Activated T-helper 1 cell treated with anti-CD3 and anti-CD28 coated beads, Interleukin-12 subunit alpha, Interleukin-12 subunit beta, Interleukin-2, Interleukin-4 antibody, amounts not matched to agents 30 ng/mL and 10 ng/mL and 1 ng/mL, durations not matched to agents 14 hours and 24 hours and 36 hours (primary cell): ENCODE measurements at regions not wholly inside any gene's neighbourhood (a gene's known extent, or its start where the extent isn't known, plus 50 kb on each side); places are given as distances from the start of the nearest gene placed in this dataset.

ENCODE experiments used
- DNase-seq: peaks from one replicate; pipeline ENCODE4 v3.0.0; 2021; ENCODE audit warnings: low spot score
- H3K27ac Mint-ChIP-seq: one replicate; pipeline ENCODE4 v1.8.0; 2021; ENCODE audit warnings: mild to moderate bottlenecking, mixed read lengths
- H3K27me3 Mint-ChIP-seq: one replicate; pipeline ENCODE4 v1.8.0; 2022; ENCODE audit warnings: mild to moderate bottlenecking, moderate library complexity, mixed read lengths; ENCODE audit not compliant: insufficient read depth
- H3K36me3 Mint-ChIP-seq: one replicate; pipeline ENCODE4 v1.8.0; 2021; ENCODE audit warnings: low read depth, mixed read lengths
- H3K4me1 Mint-ChIP-seq: one replicate; pipeline ENCODE4 v1.8.0; 2021; ENCODE audit warnings: low read depth, mixed read lengths
- H3K4me3 Mint-ChIP-seq: one replicate; pipeline ENCODE4 v1.8.0; 2021; ENCODE audit warnings: mild to moderate bottlenecking, moderate library complexity, mixed read lengths
- H3K9me3 Mint-ChIP-seq: one replicate; pipeline ENCODE4 v1.8.0; 2021; ENCODE audit warnings: mixed read lengths
- intact Hi-C: fragments of 100-400 bp; cut with micrococcal nuclease; formaldehyde crosslinking; loops from one replicate; pipeline ENCODE4 v1.15.1; 2024

GRCh38 chr17:77869041-77869599 is 89.4 kb upstream of the TNRC6C start:
- H3K9me3 Mint-ChIP-seq: no peaks in the 10 kb centered on the region
- intact Hi-C loops: no loop called here
- H3K36me3 Mint-ChIP-seq: no peaks in the 10 kb centered on the region
- H3K27ac Mint-ChIP-seq: no peak overlapping the region
- no peak overlapping the region for H3K4me3 Mint-ChIP-seq
- H3K4me1 Mint-ChIP-seq: peaks cover 26% of the 10 kb centered on the region
- H3K27me3 Mint-ChIP-seq: peaks cover 19% of the 10 kb centered on the region
- DNase-seq: no peak

- Mint-ChIP-seq H3K9me3 (no peaks in the 10 kb centered on the region), H3K4me1 (peaks cover 26% of the 10 kb centered on the region), H3K4me3 (peak overlapping the region; percentile 6), H3K27me3 (peaks cover 20% of the 10 kb centered on the region), H3K27ac (no peak overlapping the region), H3K36me3 (peaks cover 2% of the 10 kb centered on the region)
- intact Hi-C loops: no loop called here
- no peak for DNase-seq
Observed at GRCh38 chr17:77869665-77870132, 88.8 kb upstream of the TNRC6C start.

- no peak overlapping the region for H3K4me3 Mint-ChIP-seq
- no peak overlapping the region for H3K27ac Mint-ChIP-seq
- peaks cover 15% of the 10 kb centered on the region for H3K9me3 Mint-ChIP-seq
- intact Hi-C loops: no loop called here
- DNase-seq: no peak
- peaks cover 26% of the 10 kb centered on the region for H3K4me1 Mint-ChIP-seq
- H3K27me3 Mint-ChIP-seq: peaks cover 27% of the 10 kb centered on the region
- peaks cover 12% of the 10 kb centered on the region for H3K36me3 Mint-ChIP-seq
Observed at GRCh38 chr17:77872199-77872598, 86.3 kb upstream of the TNRC6C start.

GRCh38 chr17:77872714-77873499 is 85.6 kb upstream of the TNRC6C start:
- no peak overlapping the region for H3K4me3 Mint-ChIP-seq
- peaks cover 12% of the 10 kb centered on the region for H3K36me3 Mint-ChIP-seq
- peaks cover 26% of the 10 kb centered on the region for H3K4me1 Mint-ChIP-seq
- intact Hi-C loops: no loop called here
- no peak overlapping the region for H3K27ac Mint-ChIP-seq
- DNase-seq: no peak
- peaks cover 15% of the 10 kb centered on the region for H3K9me3 Mint-ChIP-seq
- H3K27me3 Mint-ChIP-seq: peaks cover 27% of the 10 kb centered on the region

- no peak for DNase-seq
- Mint-ChIP-seq H3K4me3 (no peak overlapping the region), H3K27ac (no peak overlapping the region), H3K27me3 (peaks cover 33% of the 10 kb centered on the region), H3K36me3 (peaks cover 14% of the 10 kb centered on the region), H3K4me1 (peaks cover 26% of the 10 kb centered on the region), H3K9me3 (peaks cover 15% of the 10 kb centered on the region)
- intact Hi-C loops: no loop called here
Observed at GRCh38 chr17:77873500-77874302, 84.8 kb upstream of the TNRC6C start.

GRCh38 chr17:77874303-77875050 is 84.0 kb upstream of the TNRC6C start:
- Mint-ChIP-seq H3K4me3 (no peak overlapping the region), H3K4me1 (peaks cover 24% of the 10 kb centered on the region), H3K9me3 (peaks cover 15% of the 10 kb centered on the region), H3K27ac (no peak overlapping the region), H3K27me3 (peaks cover 29% of the 10 kb centered on the region), H3K36me3 (peaks cover 14% of the 10 kb centered on the region)
- no peak for DNase-seq
- intact Hi-C loops: no loop called here

- Mint-ChIP-seq H3K27ac (no peak overlapping the region), H3K27me3 (peaks cover 25% of the 10 kb centered on the region), H3K4me3 (no peak overlapping the region), H3K4me1 (peaks cover 18% of the 10 kb centered on the region), H3K9me3 (peaks cover 15% of the 10 kb centered on the region), H3K36me3 (peaks cover 14% of the 10 kb centered on the region)
- no peak for DNase-seq
- intact Hi-C loops: no loop called here
Observed at GRCh38 chr17:77875051-77875780, 83.3 kb upstream of the TNRC6C start.

GRCh38 chr17:77875881-77876509 is 82.5 kb upstream of the TNRC6C start:
- H3K27me3 Mint-ChIP-seq: peaks cover 25% of the 10 kb centered on the region

GRCh38 chr17:77877036-77877435 is 81.5 kb upstream of the TNRC6C start:
- Mint-ChIP-seq H3K27ac (no peak overlapping the region), H3K27me3 (peaks cover 25% of the 10 kb centered on the region), H3K9me3 (peaks cover 15% of the 10 kb centered on the region), H3K4me1 (peaks cover 30% of the 10 kb centered on the region), H3K4me3 (no peak overlapping the region), H3K36me3 (peaks cover 14% of the 10 kb centered on the region)
- intact Hi-C loops: no loop called here
- no peak for DNase-seq

More at GRCh38 chr17:77875881-77876509, 82.5 kb upstream of the TNRC6C start:
- intact Hi-C loops: no loop called here
- no peak overlapping the region for H3K4me3 Mint-ChIP-seq
- H3K4me1 Mint-ChIP-seq: peaks cover 23% of the 10 kb centered on the region
- H3K9me3 Mint-ChIP-seq: peaks cover 15% of the 10 kb centered on the region
- no peak overlapping the region for H3K27ac Mint-ChIP-seq
- peaks cover 14% of the 10 kb centered on the region for H3K36me3 Mint-ChIP-seq
- DNase-seq: no peak

- Mint-ChIP-seq H3K27ac (no peak overlapping the region), H3K4me3 (no peak overlapping the region), H3K4me1 (peaks cover 30% of the 10 kb centered on the region), H3K27me3 (peaks cover 24% of the 10 kb centered on the region), H3K9me3 (peaks cover 15% of the 10 kb centered on the region), H3K36me3 (peaks cover 14% of the 10 kb centered on the region)
- intact Hi-C loops: no loop called here
- no peak for DNase-seq
Observed at GRCh38 chr17:77877646-77878355, 80.7 kb upstream of the TNRC6C start.

- no peak overlapping the region for H3K27ac Mint-ChIP-seq
- no peak for DNase-seq
- peaks cover 35% of the 10 kb centered on the region for H3K4me1 Mint-ChIP-seq
- peaks cover 13% of the 10 kb centered on the region for H3K27me3 Mint-ChIP-seq
- intact Hi-C loops: no loop called here
- peaks cover 15% of the 10 kb centered on the region for H3K9me3 Mint-ChIP-seq
- H3K4me3 Mint-ChIP-seq: no peak overlapping the region
- H3K36me3 Mint-ChIP-seq: peaks cover 14% of the 10 kb centered on the region
Observed at GRCh38 chr17:77879226-77879895, 79.1 kb upstream of the TNRC6C start.
